Ishikawa (cell line): ENCODE measurements at regions not wholly inside any gene's neighbourhood (a gene's known extent, or its start where the extent isn't known, plus 50 kb on each side); places are given as distances from the start of the nearest gene placed in this dataset.

Experiments used
- CEBPB ChIP-seq: IDR thresholded peaks from 2 replicates; pipeline ENCODE4 v1.6.1; 2012
- CREB1 ChIP-seq: IDR thresholded peaks from 2 replicates; pipeline ENCODE4 v1.6.1; 2012; ENCODE audit warnings: low read depth
- EGR1 ChIP-seq: IDR thresholded peaks from 2 replicates; pipeline ENCODE4 v1.6.1; 2012
- EP300 ChIP-seq: IDR thresholded peaks from 2 replicates; pipeline ENCODE4 v1.6.1; 2012; ENCODE audit warnings: borderline replicate concordance
- FOXM1 ChIP-seq: IDR thresholded peaks from 2 replicates; pipeline ENCODE4 v1.6.1; 2012; ENCODE audit warnings: low read depth, borderline replicate concordance
- NFIC ChIP-seq: IDR thresholded peaks from 2 replicates; pipeline ENCODE4 v1.6.1; 2012
- RAD21 ChIP-seq: IDR thresholded peaks from 2 replicates; pipeline ENCODE4 v1.6.1; 2012; ENCODE audit warnings: low read depth
- TAF1 ChIP-seq: IDR thresholded peaks from 2 replicates; pipeline ENCODE4 v1.6.1; 2012; ENCODE audit warnings: low read depth, mild to moderate bottlenecking
- TCF12 ChIP-seq: IDR thresholded peaks from 2 replicates; pipeline ENCODE4 v1.6.1; 2012; ENCODE audit warnings: low read depth
- TEAD4 ChIP-seq: IDR thresholded peaks from 2 replicates; pipeline ENCODE4 v1.6.1; 2012
- YY1 ChIP-seq: IDR thresholded peaks from 2 replicates; pipeline ENCODE4 v1.6.1; 2012; ENCODE audit warnings: low read depth
- ZBTB7A ChIP-seq: IDR thresholded peaks from 2 replicates; pipeline ENCODE4 v1.6.1; 2012; ENCODE audit warnings: low read depth
- TF ChIP-seq, protein P1 (sequence below): IDR thresholded peaks from 2 replicates; pipeline ENCODE4 v1.6.1; 2012
- TF ChIP-seq, protein P2 (sequence below): IDR thresholded peaks from 2 replicates; pipeline ENCODE4 v1.6.1; 2012
- TF ChIP-seq, protein P3 (sequence below): IDR thresholded peaks from 2 replicates; pipeline ENCODE4 v1.6.1; 2012; ENCODE audit warnings: low read depth, mild to moderate bottlenecking

DNA sequence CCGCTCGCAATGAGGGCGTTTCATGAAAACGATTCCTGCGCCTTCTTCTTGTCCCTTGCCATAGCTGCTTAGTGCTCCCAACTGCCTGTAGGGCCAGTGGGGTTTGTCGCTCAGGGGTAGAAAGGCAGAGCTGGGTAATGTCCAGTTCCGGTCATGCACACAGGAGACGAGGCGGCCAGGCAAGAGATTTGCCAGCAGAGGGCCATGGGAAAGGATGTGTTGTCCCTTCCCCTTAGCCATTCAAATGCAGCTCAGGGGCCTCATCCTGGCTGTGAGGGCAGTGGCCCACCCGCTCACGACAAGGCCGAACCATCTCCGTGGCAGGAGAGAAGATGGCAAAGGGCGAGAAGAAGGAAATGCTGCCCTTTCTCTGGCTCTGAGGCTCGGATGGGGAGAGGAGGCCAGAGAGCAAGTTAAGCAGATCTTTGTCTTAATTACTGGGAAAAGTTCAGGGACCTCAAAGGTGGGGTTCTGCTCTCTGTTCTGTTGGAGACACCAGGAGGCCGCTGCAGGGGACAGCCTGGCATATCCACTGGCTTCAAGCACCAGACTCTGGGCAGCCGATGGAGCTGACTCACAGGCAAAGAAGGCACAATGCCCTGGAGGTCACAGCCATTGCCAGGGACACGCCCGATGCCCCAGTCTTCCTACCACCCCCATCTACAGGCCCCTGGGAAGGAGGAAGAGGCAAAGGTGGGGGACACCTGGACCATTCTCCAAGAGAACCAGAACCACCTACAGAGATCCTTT lies 534.8 kb upstream of the MGMT start:
- TF ChIP-seq FOXM1, result no peak
- TF ChIP-seq EGR1, result no peak
- TF ChIP-seq CREB1, result no peak

DNA sequence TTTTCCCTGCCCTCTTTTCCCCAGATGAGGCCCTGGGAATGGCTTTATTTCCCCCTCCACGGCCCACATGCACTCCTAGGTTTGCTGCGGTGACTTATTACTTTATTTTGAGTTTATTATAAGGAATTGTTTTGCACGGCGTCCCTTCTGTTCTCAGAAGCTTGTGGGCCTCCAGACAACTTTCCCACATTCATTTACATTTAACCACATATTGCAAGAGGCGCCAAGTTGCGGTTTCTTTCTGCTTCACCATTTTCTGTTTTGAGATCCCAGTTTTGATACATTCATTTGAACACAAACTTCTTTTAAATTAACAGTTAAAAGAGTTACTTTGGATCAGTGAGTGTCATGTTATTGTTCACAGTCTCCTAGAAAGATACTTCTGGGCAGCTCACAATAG lies 532.5 kb upstream of the MGMT start:
- TF ChIP-seq TCF12 (no peak), FOXM1 (no peak), NFIC (no peak), CEBPB (no peak), ZBTB7A (no peak)

DNA sequence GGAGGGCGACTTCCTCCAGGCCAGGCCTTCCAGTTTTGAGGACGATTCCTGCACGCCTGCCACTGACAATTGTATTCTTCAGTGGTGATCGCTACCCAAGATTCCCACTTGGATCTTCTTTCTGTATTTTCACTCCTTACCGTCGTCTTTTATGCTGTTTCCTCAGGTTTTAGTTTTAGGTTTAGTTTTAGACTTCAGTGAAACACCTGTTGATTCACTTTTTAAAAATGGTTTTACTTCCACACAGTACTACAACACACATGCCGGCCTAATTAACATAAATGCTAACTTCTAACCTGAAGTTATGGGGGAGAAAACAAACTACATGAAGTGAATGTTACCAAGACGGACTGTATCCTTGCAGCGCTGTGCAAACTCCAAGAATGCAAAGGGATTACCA lies 530.6 kb upstream of the MGMT start:
- TF ChIP-seq FOXM1 (no peak), TAF1 (no peak), EGR1 (no peak), TCF12 (no peak), NFIC (no peak), EP300 (no peak), RAD21 (no peak), ZBTB7A (no peak), YY1 (no peak), CEBPB (no peak), TEAD4 (no peak)
- TF ChIP-seq, protein P1, sequence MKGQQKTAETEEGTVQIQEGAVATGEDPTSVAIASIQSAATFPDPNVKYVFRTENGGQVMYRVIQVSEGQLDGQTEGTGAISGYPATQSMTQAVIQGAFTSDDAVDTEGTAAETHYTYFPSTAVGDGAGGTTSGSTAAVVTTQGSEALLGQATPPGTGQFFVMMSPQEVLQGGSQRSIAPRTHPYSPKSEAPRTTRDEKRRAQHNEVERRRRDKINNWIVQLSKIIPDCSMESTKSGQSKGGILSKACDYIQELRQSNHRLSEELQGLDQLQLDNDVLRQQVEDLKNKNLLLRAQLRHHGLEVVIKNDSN, result no peak
- TF ChIP-seq, protein P2, sequence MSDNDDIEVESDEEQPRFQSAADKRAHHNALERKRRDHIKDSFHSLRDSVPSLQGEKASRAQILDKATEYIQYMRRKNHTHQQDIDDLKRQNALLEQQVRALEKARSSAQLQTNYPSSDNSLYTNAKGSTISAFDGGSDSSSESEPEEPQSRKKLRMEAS, result no peak
- TF ChIP-seq, protein P3, sequence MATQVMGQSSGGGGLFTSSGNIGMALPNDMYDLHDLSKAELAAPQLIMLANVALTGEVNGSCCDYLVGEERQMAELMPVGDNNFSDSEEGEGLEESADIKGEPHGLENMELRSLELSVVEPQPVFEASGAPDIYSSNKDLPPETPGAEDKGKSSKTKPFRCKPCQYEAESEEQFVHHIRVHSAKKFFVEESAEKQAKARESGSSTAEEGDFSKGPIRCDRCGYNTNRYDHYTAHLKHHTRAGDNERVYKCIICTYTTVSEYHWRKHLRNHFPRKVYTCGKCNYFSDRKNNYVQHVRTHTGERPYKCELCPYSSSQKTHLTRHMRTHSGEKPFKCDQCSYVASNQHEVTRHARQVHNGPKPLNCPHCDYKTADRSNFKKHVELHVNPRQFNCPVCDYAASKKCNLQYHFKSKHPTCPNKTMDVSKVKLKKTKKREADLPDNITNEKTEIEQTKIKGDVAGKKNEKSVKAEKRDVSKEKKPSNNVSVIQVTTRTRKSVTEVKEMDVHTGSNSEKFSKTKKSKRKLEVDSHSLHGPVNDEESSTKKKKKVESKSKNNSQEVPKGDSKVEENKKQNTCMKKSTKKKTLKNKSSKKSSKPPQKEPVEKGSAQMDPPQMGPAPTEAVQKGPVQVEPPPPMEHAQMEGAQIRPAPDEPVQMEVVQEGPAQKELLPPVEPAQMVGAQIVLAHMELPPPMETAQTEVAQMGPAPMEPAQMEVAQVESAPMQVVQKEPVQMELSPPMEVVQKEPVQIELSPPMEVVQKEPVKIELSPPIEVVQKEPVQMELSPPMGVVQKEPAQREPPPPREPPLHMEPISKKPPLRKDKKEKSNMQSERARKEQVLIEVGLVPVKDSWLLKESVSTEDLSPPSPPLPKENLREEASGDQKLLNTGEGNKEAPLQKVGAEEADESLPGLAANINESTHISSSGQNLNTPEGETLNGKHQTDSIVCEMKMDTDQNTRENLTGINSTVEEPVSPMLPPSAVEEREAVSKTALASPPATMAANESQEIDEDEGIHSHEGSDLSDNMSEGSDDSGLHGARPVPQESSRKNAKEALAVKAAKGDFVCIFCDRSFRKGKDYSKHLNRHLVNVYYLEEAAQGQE, result no peak

DNA sequence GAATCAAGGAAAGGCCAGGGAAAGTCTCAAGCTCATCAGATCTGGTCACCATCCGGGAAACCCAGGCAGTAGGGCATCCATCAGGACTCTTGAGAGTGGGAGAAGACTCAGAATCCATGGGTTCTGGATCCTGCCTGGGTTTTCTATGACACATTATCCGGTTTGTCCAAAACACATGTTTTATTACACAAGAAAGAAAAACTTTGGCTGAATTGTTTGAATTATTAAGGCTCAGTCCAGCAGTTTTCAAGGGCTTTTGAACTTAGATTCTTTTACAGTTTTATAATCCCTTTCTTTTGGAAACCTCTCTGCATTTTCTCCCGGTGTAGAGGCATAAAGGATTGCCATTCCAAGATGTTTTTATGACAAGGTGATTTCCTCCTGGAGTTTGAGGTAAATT lies 528.5 kb upstream of the MGMT start:
- TF ChIP-seq TEAD4 (no peak), TCF12 (no peak), EP300 (no peak), YY1 (no peak)
- TF ChIP-seq, protein P1, result no peak

DNA sequence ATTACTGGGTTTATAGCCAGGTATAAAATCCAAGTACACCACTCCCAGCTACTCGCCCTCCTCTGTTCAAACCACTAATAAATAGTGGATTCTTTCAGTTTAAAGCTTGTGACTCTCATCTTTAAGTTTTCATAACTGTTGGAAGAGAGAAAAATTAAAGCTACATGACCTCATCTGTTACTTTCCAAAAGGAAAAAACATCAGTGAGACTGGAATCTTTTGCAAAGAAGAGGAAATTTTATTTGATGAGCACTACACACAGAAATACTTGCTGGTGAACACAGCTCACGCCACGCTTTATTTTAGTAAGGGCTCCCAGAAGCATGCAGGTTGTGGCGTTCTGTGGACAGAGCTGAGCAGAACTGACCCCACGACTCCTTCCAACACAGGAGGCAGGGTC lies 527.0 kb upstream of the MGMT start:
- TF ChIP-seq YY1, result no peak
- TF ChIP-seq, protein P3, result no peak
- no peak for TF ChIP-seq TEAD4

DNA sequence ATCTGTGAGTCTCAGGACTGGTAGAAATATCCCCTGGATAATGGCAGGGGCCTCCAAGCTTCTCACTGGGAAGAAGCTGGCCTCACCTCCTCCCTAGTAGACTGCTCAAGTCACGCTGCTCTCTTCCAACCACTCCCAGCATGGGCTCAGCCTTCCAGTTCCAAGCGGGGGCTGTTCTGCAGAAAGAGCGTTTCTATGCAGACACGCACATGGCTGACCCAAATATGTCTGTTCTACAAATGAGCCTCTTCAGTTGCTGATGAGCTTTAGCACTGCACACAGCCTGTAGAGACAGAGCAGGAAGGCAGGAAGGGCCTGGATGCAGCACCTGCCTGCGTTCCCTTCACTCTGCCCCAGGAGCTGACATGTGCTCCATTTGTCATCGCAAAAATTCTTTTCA lies 523.9 kb upstream of the MGMT start:
- TF ChIP-seq ZBTB7A, result no peak
- TF ChIP-seq, protein P3, result no peak
- TF ChIP-seq, protein P2, result no peak
- TF ChIP-seq TCF12, result no peak
- TF ChIP-seq TAF1, result no peak
- no peak for TF ChIP-seq CREB1
- TF ChIP-seq, protein P1, result no peak
- no peak for TF ChIP-seq CEBPB
- no peak for TF ChIP-seq TEAD4
- no peak for TF ChIP-seq RAD21
- no peak for TF ChIP-seq YY1
- no peak for TF ChIP-seq FOXM1
- TF ChIP-seq NFIC, result no peak
- TF ChIP-seq EGR1, result no peak
